HepG2 (cell line): ENCODE measurements at regions not wholly inside any gene's neighbourhood (a gene's known extent, or its start where the extent isn't known, plus 50 kb on each side); places are given as distances from the start of the nearest gene placed in this dataset.

Experiments
- SMC3 ChIP-seq: IDR thresholded peaks from 2 replicates; pipeline ENCODE4 v1.6.1; 2011; ENCODE audit warnings: low read length, improper control_type of control experiment
- ZBTB3 ChIP-seq: sonication (generic); formaldehyde crosslinking; IDR thresholded peaks from 2 replicates; pipeline ENCODE4 v1.4.0; 2020; ENCODE audit warnings: low read depth, mild to moderate bottlenecking, moderate library complexity, missing genetic modification reagents, borderline replicate concordance
- ZNF644 ChIP-seq: IDR thresholded peaks from 2 replicates; pipeline ENCODE4 v1.6.1; 2016; ENCODE audit warnings: low read depth
- ZNF782 ChIP-seq: sonication (generic); formaldehyde crosslinking; IDR thresholded peaks from 2 replicates; pipeline ENCODE4 v1.4.0; 2020; ENCODE audit warnings: missing genetic modification reagents, mild to moderate bottlenecking, borderline replicate concordance
- ZNF83 ChIP-seq: sonication (generic); formaldehyde crosslinking; IDR thresholded peaks from 2 replicates; pipeline ENCODE4 v1.4.0; 2020; ENCODE audit warnings: missing genetic modification reagents, mild to moderate bottlenecking, borderline replicate concordance
- TF ChIP-seq, protein P1 (sequence below): sonication (generic); formaldehyde crosslinking; IDR thresholded peaks from 2 replicates; pipeline ENCODE4 v1.8.1; 2022; ENCODE audit warnings: low read depth, mild to moderate bottlenecking, missing genetic modification reagents
- TF ChIP-seq, protein P2 (sequence below): sonication (generic); formaldehyde crosslinking; IDR thresholded peaks from 2 replicates; pipeline ENCODE4 v1.4.0; 2020; ENCODE audit warnings: mild to moderate bottlenecking, missing genetic modification reagents
- TF ChIP-seq, protein P3 (sequence below): IDR thresholded peaks from 2 replicates; pipeline ENCODE4 v1.6.1; 2016; ENCODE audit warnings: low read depth, control low read depth

DNA sequence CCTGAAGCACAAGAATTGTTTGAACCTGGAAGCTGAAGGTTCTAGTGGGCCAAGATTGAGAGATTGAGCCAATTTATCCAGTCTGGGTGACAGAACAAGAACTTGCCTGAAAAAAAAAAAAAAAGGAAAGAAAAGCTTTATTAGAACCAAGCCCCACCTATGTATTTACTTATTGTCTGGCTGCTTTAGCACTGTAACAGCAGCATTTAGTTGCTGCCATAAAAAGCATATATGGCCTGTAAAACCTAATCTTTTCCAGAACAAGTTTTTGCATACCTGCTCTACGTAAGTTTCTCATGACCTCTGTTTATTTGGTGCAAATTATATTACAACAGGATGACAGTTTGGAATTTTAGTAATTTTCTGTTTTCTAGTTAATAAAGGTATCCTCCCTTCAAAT, 1565.6 kb upstream of the LRRTM1 start (continued):
- TF ChIP-seq, protein P1, sequence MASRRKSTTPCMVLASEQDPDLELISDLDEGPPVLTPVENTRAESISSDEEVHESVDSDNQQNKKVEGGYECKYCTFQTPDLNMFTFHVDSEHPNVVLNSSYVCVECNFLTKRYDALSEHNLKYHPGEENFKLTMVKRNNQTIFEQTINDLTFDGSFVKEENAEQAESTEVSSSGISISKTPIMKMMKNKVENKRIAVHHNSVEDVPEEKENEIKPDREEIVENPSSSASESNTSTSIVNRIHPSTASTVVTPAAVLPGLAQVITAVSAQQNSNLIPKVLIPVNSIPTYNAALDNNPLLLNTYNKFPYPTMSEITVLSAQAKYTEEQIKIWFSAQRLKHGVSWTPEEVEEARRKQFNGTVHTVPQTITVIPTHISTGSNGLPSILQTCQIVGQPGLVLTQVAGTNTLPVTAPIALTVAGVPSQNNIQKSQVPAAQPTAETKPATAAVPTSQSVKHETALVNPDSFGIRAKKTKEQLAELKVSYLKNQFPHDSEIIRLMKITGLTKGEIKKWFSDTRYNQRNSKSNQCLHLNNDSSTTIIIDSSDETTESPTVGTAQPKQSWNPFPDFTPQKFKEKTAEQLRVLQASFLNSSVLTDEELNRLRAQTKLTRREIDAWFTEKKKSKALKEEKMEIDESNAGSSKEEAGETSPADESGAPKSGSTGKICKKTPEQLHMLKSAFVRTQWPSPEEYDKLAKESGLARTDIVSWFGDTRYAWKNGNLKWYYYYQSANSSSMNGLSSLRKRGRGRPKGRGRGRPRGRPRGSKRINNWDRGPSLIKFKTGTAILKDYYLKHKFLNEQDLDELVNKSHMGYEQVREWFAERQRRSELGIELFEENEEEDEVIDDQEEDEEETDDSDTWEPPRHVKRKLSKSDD (CRISPR knock-in tag), result no peak
- TF ChIP-seq ZNF83 (CRISPR knock-in tag), result no peak
- TF ChIP-seq, protein P2, sequence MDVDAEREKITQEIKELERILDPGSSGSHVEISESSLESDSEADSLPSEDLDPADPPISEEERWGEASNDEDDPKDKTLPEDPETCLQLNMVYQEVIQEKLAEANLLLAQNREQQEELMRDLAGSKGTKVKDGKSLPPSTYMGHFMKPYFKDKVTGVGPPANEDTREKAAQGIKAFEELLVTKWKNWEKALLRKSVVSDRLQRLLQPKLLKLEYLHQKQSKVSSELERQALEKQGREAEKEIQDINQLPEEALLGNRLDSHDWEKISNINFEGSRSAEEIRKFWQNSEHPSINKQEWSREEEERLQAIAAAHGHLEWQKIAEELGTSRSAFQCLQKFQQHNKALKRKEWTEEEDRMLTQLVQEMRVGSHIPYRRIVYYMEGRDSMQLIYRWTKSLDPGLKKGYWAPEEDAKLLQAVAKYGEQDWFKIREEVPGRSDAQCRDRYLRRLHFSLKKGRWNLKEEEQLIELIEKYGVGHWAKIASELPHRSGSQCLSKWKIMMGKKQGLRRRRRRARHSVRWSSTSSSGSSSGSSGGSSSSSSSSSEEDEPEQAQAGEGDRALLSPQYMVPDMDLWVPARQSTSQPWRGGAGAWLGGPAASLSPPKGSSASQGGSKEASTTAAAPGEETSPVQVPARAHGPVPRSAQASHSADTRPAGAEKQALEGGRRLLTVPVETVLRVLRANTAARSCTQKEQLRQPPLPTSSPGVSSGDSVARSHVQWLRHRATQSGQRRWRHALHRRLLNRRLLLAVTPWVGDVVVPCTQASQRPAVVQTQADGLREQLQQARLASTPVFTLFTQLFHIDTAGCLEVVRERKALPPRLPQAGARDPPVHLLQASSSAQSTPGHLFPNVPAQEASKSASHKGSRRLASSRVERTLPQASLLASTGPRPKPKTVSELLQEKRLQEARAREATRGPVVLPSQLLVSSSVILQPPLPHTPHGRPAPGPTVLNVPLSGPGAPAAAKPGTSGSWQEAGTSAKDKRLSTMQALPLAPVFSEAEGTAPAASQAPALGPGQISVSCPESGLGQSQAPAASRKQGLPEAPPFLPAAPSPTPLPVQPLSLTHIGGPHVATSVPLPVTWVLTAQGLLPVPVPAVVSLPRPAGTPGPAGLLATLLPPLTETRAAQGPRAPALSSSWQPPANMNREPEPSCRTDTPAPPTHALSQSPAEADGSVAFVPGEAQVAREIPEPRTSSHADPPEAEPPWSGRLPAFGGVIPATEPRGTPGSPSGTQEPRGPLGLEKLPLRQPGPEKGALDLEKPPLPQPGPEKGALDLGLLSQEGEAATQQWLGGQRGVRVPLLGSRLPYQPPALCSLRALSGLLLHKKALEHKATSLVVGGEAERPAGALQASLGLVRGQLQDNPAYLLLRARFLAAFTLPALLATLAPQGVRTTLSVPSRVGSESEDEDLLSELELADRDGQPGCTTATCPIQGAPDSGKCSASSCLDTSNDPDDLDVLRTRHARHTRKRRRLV, result no peak
- no peak for TF ChIP-seq ZNF644 (CRISPR knock-in tag)
- no peak for TF ChIP-seq ZNF782 (CRISPR knock-in tag)
- TF ChIP-seq, protein P3, sequence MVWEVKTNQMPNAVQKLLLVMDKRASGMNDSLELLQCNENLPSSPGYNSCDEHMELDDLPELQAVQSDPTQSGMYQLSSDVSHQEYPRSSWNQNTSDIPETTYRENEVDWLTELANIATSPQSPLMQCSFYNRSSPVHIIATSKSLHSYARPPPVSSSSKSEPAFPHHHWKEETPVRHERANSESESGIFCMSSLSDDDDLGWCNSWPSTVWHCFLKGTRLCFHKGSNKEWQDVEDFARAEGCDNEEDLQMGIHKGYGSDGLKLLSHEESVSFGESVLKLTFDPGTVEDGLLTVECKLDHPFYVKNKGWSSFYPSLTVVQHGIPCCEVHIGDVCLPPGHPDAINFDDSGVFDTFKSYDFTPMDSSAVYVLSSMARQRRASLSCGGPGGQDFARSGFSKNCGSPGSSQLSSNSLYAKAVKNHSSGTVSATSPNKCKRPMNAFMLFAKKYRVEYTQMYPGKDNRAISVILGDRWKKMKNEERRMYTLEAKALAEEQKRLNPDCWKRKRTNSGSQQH, result no peak
- TF ChIP-seq ZBTB3 (CRISPR knock-in tag), result no peak
- TF ChIP-seq SMC3, result no peak
- TF ChIP-seq, all 625 proteins: peak for 0
